CD4-positive, alpha-beta T cell treated with Interleukin-15 for 4 hours (primary cell): ENCODE measurements at regions not wholly inside any gene's neighbourhood (a gene's known extent, or its start where the extent isn't known, plus 50 kb on each side); places are given as distances from the start of the nearest gene placed in this dataset.

ENCODE experiments used
- DNase-seq: peaks from one replicate; pipeline ENCODE4 v3.0.0-alpha.2; 2020; ENCODE audit warnings: low spot score

- peak; percentile 17 for DNase-seq
These were observed 53.4 kb upstream of the ANO4 start for GRCh38 chr12:100741084-100741711.

- no peak for DNase-seq
These were observed 51.5 kb upstream of the ANO4 start for GRCh38 chr12:100743060-100743459.
